Heart right ventricle (tissue), 16 donors: ENCODE measurements at regions not wholly inside any gene's neighbourhood (a gene's known extent, or its start where the extent isn't known, plus 50 kb on each side); places are given as distances from the start of the nearest gene placed in this dataset.

Experiments
- ATAC-seq, 8 donors: fragments of 200-7000 bp; cut with Tn5 transposase; one replicate each; pipeline ENCODE4 v1.9.1; 2020; ENCODE audit warnings: mild to moderate bottlenecking in 8 of 8, moderate library complexity in 8 of 8, moderate number of reproducible peaks in 1 of 8
- DNase-seq, 2 donors: peaks; one replicate each; pipeline ENCODE4 v3.0.0-alpha.2; 2020
- H3K27ac ChIP-seq, 10 donors: fragments of 200-600 bp; sonication (generic) in 2 of 10; one replicate each; pipeline versions ENCODE4 v1.5.0 to v1.8.0; 2020 to 2022; ENCODE audit warnings: mild to moderate bottlenecking in 3 of 10
- H3K27me3 ChIP-seq, 7 donors: fragments of 200-600 bp; one replicate each; pipeline ENCODE4 v1.8.0; 2021 to 2022; ENCODE audit warnings: mild to moderate bottlenecking in 2 of 7
- H3K36me3 ChIP-seq, 9 donors: fragments of 200-600 bp; sonication (generic) in 1 of 9; one replicate each; pipeline versions ENCODE4 v1.5.0 to v1.8.0; 2020 to 2022; ENCODE audit warnings: mild to moderate bottlenecking in 2 of 9
- H3K4me1 ChIP-seq, 9 donors: fragments of 200-600 bp; sonication (generic) in 1 of 9; one replicate each; pipeline versions ENCODE4 v1.5.0 to v1.8.0; 2020 to 2022; ENCODE audit warnings: mild to moderate bottlenecking in 4 of 9
- H3K4me3 ChIP-seq, 10 donors: fragments of 200-600 bp; sonication (generic) in 2 of 10; one replicate each; pipeline versions ENCODE4 v1.5.0 to v1.8.0; 2020 to 2022; ENCODE audit warnings: mild to moderate bottlenecking in 7 of 10, moderate library complexity in 2 of 10
- H3K9me3 ChIP-seq, 11 donors: fragments of 200-600 bp in 10 of 11; sonication (generic) in 2 of 11; one replicate each; pipeline versions ENCODE4 v1.5.0 to v1.8.0; 2013 to 2022; ENCODE audit warnings: mild to moderate bottlenecking in 2 of 11, control low read depth in 1 of 11, moderate library complexity in 1 of 11
- WGBS, 2 donors: extraction: QIAGEN DNeasy Blood & Tissue Kit; methylation state at CpG; one replicate each; pipeline ENCODE4 v1.1.7; 2013; ENCODE audit warnings: inconsistent platforms in 1 of 2; 5-methylcytosine and 5-hydroxymethylcytosine counted together
- intact Hi-C, 10 donors: fragments of 100-400 bp; cut with DNase I; formaldehyde crosslinking; loops; one replicate each; pipeline versions ENCODE4 v1.11.1 to v1.14.2; 2022
- TF ChIP-seq, protein P1 (sequence below), 9 donors: fragments of 200-600 bp; sonication (generic) in 2 of 9; IDR thresholded peaks; one replicate each; pipeline versions ENCODE4 v1.5.0 to v1.8.0; 2021 to 2022; ENCODE audit warnings: antibody characterized with exemption in 9 of 9, mild to moderate bottlenecking in 5 of 9, moderate library complexity in 1 of 9
- donor health status: Arrhythmogenic right ventricular cardiomyopathy.
- donor health status: ischemic (EF 13 %, LVEDD 7.1; RV severe dilation, severe dysfunction).
- donor health status: healthy with polysubstance abuse.
- donor health status: DM: no; HTN: yes; CAD: no.
- donor health status: DM: no; HTN: no; CAD: no.
- donor health status: ischemic (EF 25% LVEDD 6.9; RV normal size, moderate dysfunction).
- donor health status: ischemic (EF 25% LVEDD 5.7; RV mildly dilated, moderate dysfunction).
- donor health status: healthy.
- donor health status: DM: yes; HTN: yes; CAD: no.
- donor health status: Ischemic cardiomyopathy.
- donor health status: ischemic (EF 35%, LVEDD 5.7; RV mildly dilated, moderate dysfunction).
- donor health status: nonischemic (EF 11% LVEDD 7.7; RV severe dilation, severe dysfunction).
- donor health status: DM: yes; HTN: yes; CAD: no.
- donor health status: PGD.
- donor health status: ischemic (EF 29% LVEDD 5.4; RV normal size, mild dysfunction).
- donor health status: nonischemic (EF 23%, LVEDD 6.1; RV moderate dilation, normal function).

DNA sequence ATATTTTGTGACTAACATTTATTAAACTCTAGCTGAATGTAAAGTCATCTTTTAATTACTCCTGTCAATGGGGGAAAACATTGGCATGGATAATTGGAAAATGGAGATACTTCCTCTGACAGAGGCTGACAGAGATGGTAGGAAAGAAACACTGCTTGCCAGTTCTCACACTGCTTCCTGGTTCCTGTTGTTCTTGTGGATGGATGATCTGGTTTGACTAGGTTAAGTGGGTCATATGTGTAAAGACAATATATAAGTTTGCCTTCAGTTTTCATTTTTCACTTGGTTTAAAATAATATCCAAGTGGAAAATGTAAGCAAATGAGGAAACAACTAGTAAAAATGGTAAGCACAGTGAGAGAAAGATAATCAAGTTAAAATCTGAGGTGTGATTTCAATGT is 188.8 kb upstream of the CWC22 start:
- intact Hi-C loops = no loop called here
- Histone ChIP-seq H3K4me3 (no peak overlapping the region), H3K27ac (no peak overlapping the region), H3K27me3 (peaks cover 0 to 6% (median 0%) of the 10 kb centered on the region in 7 donors), H3K4me1 (no peaks in the 10 kb centered on the region), H3K9me3 (no peaks in the 10 kb centered on the region), H3K36me3 (no peaks in the 10 kb centered on the region)
- no peak for ATAC-seq
- no peak for DNase-seq
- TF ChIP-seq, protein P1, sequence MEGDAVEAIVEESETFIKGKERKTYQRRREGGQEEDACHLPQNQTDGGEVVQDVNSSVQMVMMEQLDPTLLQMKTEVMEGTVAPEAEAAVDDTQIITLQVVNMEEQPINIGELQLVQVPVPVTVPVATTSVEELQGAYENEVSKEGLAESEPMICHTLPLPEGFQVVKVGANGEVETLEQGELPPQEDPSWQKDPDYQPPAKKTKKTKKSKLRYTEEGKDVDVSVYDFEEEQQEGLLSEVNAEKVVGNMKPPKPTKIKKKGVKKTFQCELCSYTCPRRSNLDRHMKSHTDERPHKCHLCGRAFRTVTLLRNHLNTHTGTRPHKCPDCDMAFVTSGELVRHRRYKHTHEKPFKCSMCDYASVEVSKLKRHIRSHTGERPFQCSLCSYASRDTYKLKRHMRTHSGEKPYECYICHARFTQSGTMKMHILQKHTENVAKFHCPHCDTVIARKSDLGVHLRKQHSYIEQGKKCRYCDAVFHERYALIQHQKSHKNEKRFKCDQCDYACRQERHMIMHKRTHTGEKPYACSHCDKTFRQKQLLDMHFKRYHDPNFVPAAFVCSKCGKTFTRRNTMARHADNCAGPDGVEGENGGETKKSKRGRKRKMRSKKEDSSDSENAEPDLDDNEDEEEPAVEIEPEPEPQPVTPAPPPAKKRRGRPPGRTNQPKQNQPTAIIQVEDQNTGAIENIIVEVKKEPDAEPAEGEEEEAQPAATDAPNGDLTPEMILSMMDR (IDR thresholded peaks at IDR 0.05) = no peak

GRCh38 chr2:180191432-180192124 is 184.5 kb upstream of the CWC22 start:
- H3K36me3 ChIP-seq = no peaks in the 10 kb centered on the region
- H3K27me3 ChIP-seq = peaks cover 0 to 6% (median 0%) of the 10 kb centered on the region in 7 donors
- intact Hi-C loops = no loop called here
- WGBS, 2 donors = 46 to 48% methylated on average over 11 of the region's 11 CpGs
- H3K9me3 ChIP-seq = no peaks in the 10 kb centered on the region
- DNase-seq (no peak), ATAC-seq (no peak)
- peak overlapping the region in 1 of 10 donors; percentile 22 for H3K4me3 ChIP-seq
- no peaks in the 10 kb centered on the region for H3K4me1 ChIP-seq
- no peak overlapping the region for H3K27ac ChIP-seq
- TF ChIP-seq, protein P1 (IDR thresholded peaks at IDR 0.05) = no peak

DNA sequence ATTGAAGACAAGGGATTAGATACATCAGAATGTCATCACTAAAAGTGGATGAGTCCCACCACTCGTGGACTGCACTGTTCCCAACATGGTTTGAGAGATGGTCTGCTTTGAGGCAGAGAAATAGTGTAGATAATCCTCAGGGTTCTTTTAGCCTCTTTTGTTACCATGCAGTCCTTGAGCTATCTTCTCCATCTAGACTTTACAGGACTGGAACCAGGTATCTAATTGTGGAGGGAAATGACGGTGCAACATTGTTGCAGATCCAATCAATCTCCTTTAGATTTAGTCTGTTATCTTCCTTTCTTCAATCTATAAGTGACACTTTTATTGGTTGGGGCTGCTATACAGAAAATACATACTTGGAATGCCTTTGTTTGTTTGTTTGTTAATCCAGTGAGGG is 183.8 kb upstream of the CWC22 start:
- Histone ChIP-seq H3K4me3 (no peak overlapping the region), H3K9me3 (no peaks in the 10 kb centered on the region), H3K36me3 (no peaks in the 10 kb centered on the region), H3K4me1 (no peaks in the 10 kb centered on the region), H3K27ac (no peak overlapping the region), H3K27me3 (peaks cover 0 to 6% (median 0%) of the 10 kb centered on the region in 7 donors)
- TF ChIP-seq, protein P1 (IDR thresholded peaks at IDR 0.05) = no peak
- intact Hi-C loops = no loop called here
- 84 to 88% methylated on average over 2 of the region's 2 CpGs for WGBS, 2 donors
- ATAC-seq (no peak), DNase-seq (no peak)

GRCh38 chr2:180187611-180188010 is 180.5 kb upstream of the CWC22 start:
- ATAC-seq (no peak), DNase-seq (no peak)
- Histone ChIP-seq H3K27ac (no peak overlapping the region), H3K36me3 (no peaks in the 10 kb centered on the region), H3K4me1 (no peaks in the 10 kb centered on the region), H3K4me3 (no peak overlapping the region), H3K27me3 (no peaks in the 10 kb centered on the region), H3K9me3 (no peaks in the 10 kb centered on the region)
- TF ChIP-seq, protein P1 (IDR thresholded peaks at IDR 0.05) = no peak
- intact Hi-C loops = no loop called here
- WGBS, 2 donors = 41 to 78% methylated on average over 2 of the region's 2 CpGs
